ENCODE measurements at regions not wholly inside any gene's neighbourhood (a gene's known extent, or its start where the extent isn't known, plus 50 kb on each side); places are given as distances from the start of the nearest gene placed in this dataset.

DNA sequence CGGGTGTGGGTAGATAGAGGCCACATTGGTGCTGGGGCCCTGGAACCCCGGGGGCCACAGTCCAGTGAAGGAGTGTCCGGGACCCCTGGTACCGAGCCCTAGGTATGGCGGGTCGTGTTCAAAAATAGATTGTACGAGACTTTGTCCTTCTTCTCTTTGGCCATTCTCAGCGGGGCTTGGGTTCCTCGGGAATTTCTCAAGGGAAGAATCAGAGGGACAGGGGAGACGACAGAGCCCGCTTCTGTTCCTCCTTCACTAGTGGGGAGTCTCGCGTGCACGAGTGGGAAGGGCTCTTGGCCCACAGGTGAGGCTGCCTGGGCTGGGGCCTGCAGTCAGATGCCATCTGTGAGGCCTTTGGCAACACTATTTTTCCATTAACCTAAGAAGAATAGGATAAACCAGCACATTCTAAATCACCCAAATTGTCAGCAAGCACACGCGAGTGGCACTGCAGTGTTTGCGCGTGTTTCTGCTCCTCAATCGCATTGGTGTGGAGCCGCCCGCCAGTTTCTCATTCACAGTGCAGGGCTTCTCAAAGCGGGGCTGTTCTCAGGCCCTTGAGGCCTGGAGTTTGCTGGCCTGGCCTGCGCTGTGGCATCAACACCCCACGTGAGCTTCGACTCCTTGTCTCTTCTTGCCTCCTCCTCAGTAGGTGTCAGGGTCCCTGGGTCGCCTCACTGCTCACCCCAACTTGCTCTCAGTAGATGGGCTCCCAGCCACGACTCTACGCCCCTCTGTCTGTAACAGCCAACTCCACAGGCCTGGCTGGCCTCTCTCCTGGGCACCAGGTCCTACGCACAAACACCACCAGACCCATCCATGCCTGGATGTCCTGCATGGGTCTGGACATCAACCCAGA is 187.6 kb upstream of the SHH start:
- no peak overlapping the region for H3K9ac ChIP-seq (ENCODE audit: low read length)
- H3K9me2 ChIP-seq (ENCODE audit: insufficient read depth, low read length): no peaks in the 10 kb centered on the region
- H3K27ac ChIP-seq (ENCODE audit: low read length): no peak overlapping the region
- no peaks in the 10 kb centered on the region for H4K20me1 ChIP-seq (ENCODE audit: insufficient read depth)
- no peaks in the 10 kb centered on the region for H3K27me3 ChIP-seq (ENCODE audit: insufficient read depth, low read depth, low read length)
- H3K4me3 ChIP-seq (ENCODE audit: low read length): no peak overlapping the region
- H2AFZ ChIP-seq (ENCODE audit: low read depth, low read length): no peak overlapping the region
- H3F3A ChIP-seq (ENCODE audit: insufficient read depth, low read length, poor library complexity, severe bottlenecking): no peaks in the 10 kb centered on the region
- no peaks in the 10 kb centered on the region for H3K9me3 ChIP-seq (ENCODE audit: low read length)
- no peak overlapping the region for H3K4me2 ChIP-seq (ENCODE audit: low read length)
- no peaks in the 10 kb centered on the region for H3K79me2 ChIP-seq (replicated peaks; ENCODE audit: insufficient read depth, low read length)
- TF ChIP-seq, protein P1, sequence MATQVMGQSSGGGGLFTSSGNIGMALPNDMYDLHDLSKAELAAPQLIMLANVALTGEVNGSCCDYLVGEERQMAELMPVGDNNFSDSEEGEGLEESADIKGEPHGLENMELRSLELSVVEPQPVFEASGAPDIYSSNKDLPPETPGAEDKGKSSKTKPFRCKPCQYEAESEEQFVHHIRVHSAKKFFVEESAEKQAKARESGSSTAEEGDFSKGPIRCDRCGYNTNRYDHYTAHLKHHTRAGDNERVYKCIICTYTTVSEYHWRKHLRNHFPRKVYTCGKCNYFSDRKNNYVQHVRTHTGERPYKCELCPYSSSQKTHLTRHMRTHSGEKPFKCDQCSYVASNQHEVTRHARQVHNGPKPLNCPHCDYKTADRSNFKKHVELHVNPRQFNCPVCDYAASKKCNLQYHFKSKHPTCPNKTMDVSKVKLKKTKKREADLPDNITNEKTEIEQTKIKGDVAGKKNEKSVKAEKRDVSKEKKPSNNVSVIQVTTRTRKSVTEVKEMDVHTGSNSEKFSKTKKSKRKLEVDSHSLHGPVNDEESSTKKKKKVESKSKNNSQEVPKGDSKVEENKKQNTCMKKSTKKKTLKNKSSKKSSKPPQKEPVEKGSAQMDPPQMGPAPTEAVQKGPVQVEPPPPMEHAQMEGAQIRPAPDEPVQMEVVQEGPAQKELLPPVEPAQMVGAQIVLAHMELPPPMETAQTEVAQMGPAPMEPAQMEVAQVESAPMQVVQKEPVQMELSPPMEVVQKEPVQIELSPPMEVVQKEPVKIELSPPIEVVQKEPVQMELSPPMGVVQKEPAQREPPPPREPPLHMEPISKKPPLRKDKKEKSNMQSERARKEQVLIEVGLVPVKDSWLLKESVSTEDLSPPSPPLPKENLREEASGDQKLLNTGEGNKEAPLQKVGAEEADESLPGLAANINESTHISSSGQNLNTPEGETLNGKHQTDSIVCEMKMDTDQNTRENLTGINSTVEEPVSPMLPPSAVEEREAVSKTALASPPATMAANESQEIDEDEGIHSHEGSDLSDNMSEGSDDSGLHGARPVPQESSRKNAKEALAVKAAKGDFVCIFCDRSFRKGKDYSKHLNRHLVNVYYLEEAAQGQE (IDR thresholded peaks at IDR 0.05; ENCODE audit: borderline replicate concordance): no peak
- TF ChIP-seq EP300 (conservative IDR thresholded peaks at IDR 0.05; ENCODE audit: poor library complexity, severe bottlenecking): no peak
- TF ChIP-seq, protein P2, sequence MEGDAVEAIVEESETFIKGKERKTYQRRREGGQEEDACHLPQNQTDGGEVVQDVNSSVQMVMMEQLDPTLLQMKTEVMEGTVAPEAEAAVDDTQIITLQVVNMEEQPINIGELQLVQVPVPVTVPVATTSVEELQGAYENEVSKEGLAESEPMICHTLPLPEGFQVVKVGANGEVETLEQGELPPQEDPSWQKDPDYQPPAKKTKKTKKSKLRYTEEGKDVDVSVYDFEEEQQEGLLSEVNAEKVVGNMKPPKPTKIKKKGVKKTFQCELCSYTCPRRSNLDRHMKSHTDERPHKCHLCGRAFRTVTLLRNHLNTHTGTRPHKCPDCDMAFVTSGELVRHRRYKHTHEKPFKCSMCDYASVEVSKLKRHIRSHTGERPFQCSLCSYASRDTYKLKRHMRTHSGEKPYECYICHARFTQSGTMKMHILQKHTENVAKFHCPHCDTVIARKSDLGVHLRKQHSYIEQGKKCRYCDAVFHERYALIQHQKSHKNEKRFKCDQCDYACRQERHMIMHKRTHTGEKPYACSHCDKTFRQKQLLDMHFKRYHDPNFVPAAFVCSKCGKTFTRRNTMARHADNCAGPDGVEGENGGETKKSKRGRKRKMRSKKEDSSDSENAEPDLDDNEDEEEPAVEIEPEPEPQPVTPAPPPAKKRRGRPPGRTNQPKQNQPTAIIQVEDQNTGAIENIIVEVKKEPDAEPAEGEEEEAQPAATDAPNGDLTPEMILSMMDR (IDR thresholded peaks at IDR 0.05; ENCODE audit: poor library complexity, severe bottlenecking): no peak
- TF ChIP-seq EZH2 (IDR thresholded peaks at IDR 0.05; ENCODE audit: borderline replicate concordance, insufficient read depth, low read length, poor library complexity, severe bottlenecking): no peak
- no peak for TF ChIP-seq TAF1 (IDR thresholded peaks at IDR 0.05; ENCODE audit: low read depth)
- TF ChIP-seq POLR2AphosphoS5 (IDR thresholded peaks at IDR 0.05): no peak
- no peak for TF ChIP-seq MXI1 (conservative IDR thresholded peaks at IDR 0.05; ENCODE audit: poor library complexity, severe bottlenecking)
- TF ChIP-seq RAD21 (conservative IDR thresholded peaks at IDR 0.05): no peak
- no peaks in the 10 kb centered on the region for H3K36me3 ChIP-seq (ENCODE audit: insufficient read depth, low read length)

DNA sequence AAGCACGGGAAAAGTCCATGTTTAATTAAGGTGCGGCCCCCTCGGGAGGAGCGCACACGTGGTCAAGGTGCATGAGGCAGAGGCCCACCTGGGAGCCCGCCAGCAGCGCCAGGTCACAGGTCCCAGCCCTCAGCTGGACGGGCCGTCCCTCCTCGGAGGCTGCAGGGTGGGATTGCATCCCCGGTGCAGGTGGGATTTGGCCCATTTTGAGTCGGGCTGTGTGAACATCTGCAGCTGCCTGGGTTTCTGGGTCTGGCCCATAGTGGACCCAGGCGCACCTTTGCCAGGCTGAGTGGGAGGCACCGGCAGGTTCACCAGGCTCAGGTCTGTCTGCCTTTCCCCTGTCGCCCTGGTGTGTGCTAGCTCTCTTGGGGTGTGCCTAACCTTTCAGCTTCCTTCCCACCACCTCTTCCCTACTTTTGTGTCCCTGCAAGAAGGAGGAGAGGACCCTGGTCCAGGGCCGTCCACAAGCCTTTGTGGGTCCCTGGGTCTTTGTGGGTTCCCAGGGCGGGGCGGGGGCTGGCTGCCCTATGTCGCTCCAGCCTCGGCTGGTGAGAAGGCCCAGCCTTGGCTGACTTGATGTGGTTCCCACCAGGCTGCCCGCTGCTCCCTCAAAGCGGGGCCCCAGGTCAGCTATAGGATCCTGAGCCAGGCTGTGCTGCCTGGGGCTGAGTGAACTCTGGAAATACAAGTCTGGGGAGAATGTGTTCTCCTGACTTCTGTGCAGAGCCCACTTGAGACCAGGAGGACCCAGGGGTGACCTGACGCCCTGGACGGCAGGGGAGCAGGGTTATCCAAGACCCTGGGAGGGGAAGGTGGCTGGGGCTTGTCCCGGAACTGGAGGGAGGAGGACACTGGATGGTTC is 186.7 kb upstream of the SHH start:
- H3K79me2 ChIP-seq (replicated peaks; ENCODE audit: insufficient read depth, low read length): no peaks in the 10 kb centered on the region
- H3F3A ChIP-seq (ENCODE audit: insufficient read depth, low read length, poor library complexity, severe bottlenecking): no peaks in the 10 kb centered on the region
- no peaks in the 10 kb centered on the region for H3K36me3 ChIP-seq (ENCODE audit: insufficient read depth, low read length)
- H3K9me3 ChIP-seq (ENCODE audit: low read length): no peaks in the 10 kb centered on the region
- no peaks in the 10 kb centered on the region for H3K9me2 ChIP-seq (ENCODE audit: insufficient read depth, low read length)
- H3K4me3 ChIP-seq (ENCODE audit: low read length): no peak overlapping the region
- no peak overlapping the region for H3K9ac ChIP-seq (ENCODE audit: low read length)
- H2AFZ ChIP-seq (ENCODE audit: low read depth, low read length): no peak overlapping the region
- no peaks in the 10 kb centered on the region for H3K27me3 ChIP-seq (ENCODE audit: insufficient read depth, low read depth, low read length)
- TF ChIP-seq TAF1 (IDR thresholded peaks at IDR 0.05; ENCODE audit: low read depth): no peak
- no peak for TF ChIP-seq EP300 (conservative IDR thresholded peaks at IDR 0.05; ENCODE audit: poor library complexity, severe bottlenecking)
- TF ChIP-seq RAD21 (conservative IDR thresholded peaks at IDR 0.05): no peak
- TF ChIP-seq SMC3 (conservative IDR thresholded peaks at IDR 0.05; ENCODE audit: poor library complexity): no peak
- no peak for TF ChIP-seq EZH2 (IDR thresholded peaks at IDR 0.05; ENCODE audit: borderline replicate concordance, insufficient read depth, low read length, poor library complexity, severe bottlenecking)
- TF ChIP-seq MXI1 (conservative IDR thresholded peaks at IDR 0.05; ENCODE audit: poor library complexity, severe bottlenecking): no peak
- TF ChIP-seq, protein P1 (IDR thresholded peaks at IDR 0.05; ENCODE audit: borderline replicate concordance): no peak
- no peak for TF ChIP-seq POLR2AphosphoS5 (IDR thresholded peaks at IDR 0.05)
- TF ChIP-seq, protein P2 (IDR thresholded peaks at IDR 0.05; ENCODE audit: poor library complexity, severe bottlenecking): no peak
- H3K27ac ChIP-seq (ENCODE audit: low read length): no peak overlapping the region
- H4K20me1 ChIP-seq (ENCODE audit: insufficient read depth): no peaks in the 10 kb centered on the region
- H3K4me2 ChIP-seq (ENCODE audit: low read length): no peak overlapping the region

Measured in neural cell (in vitro differentiated cells).